ENCODE measurements at regions not wholly inside any gene's neighbourhood (a gene's known extent, or its start where the extent isn't known, plus 50 kb on each side); places are given as distances from the start of the nearest gene placed in this dataset.

- H3K4me1 Mint-ChIP-seq = no peaks in the 10 kb centered on the region
- DNase-seq = no peak
- peaks cover 0 to 3% (median 0%) of the 10 kb centered on the region in 6 donors for H3K9me3 Mint-ChIP-seq
- H3K27ac Mint-ChIP-seq = no peak overlapping the region
- H3K27me3 Mint-ChIP-seq (ENCODE audit: low read depth in 3 of 3) = no peaks in the 10 kb centered on the region
- no peak overlapping the region for H3K4me3 Mint-ChIP-seq
- no peaks in the 10 kb centered on the region for H3K36me3 Mint-ChIP-seq
Measured at GRCh38 chr3:191518861-191519260, 57.9 kb downstream of the PYDC2 start.

GRCh38 chr3:191521055-191521454 is 60.1 kb downstream of the PYDC2 start:
- no peaks in the 10 kb centered on the region for H3K36me3 Mint-ChIP-seq
- H3K27ac Mint-ChIP-seq = no peak overlapping the region
- no peaks in the 10 kb centered on the region for H3K4me1 Mint-ChIP-seq
- no peaks in the 10 kb centered on the region for H3K27me3 Mint-ChIP-seq (ENCODE audit: low read depth in 3 of 3)
- peaks cover 0 to 6% (median 4%) of the 10 kb centered on the region in 6 donors for H3K9me3 Mint-ChIP-seq
- DNase-seq = no peak
- no peak overlapping the region for H3K4me3 Mint-ChIP-seq

GRCh38 chr3:191523148-191523547 is 62.2 kb downstream of the PYDC2 start:
- H3K4me1 Mint-ChIP-seq = no peaks in the 10 kb centered on the region
- no peaks in the 10 kb centered on the region for H3K27me3 Mint-ChIP-seq (ENCODE audit: low read depth in 3 of 3)
- H3K9me3 Mint-ChIP-seq = peaks cover 0 to 12% (median 6%) of the 10 kb centered on the region in 6 donors
- H3K4me3 Mint-ChIP-seq = no peak overlapping the region
- no peak for DNase-seq
- H3K36me3 Mint-ChIP-seq = no peaks in the 10 kb centered on the region
- H3K27ac Mint-ChIP-seq = no peak overlapping the region

GRCh38 chr3:191528589-191528988 is 67.6 kb downstream of the PYDC2 start:
- H3K36me3 Mint-ChIP-seq = no peaks in the 10 kb centered on the region
- no peak overlapping the region for H3K27ac Mint-ChIP-seq
- H3K9me3 Mint-ChIP-seq = peaks cover 0 to 23% (median 6%) of the 10 kb centered on the region in 6 donors
- peaks cover 0 to 2% (median 1%) of the 10 kb centered on the region in 3 donors for H3K27me3 Mint-ChIP-seq (ENCODE audit: low read depth in 3 of 3)
- H3K4me1 Mint-ChIP-seq = no peaks in the 10 kb centered on the region
- H3K4me3 Mint-ChIP-seq = no peak overlapping the region
- no peak for DNase-seq

- no peak overlapping the region for H3K27ac Mint-ChIP-seq
- no peaks in the 10 kb centered on the region for H3K4me1 Mint-ChIP-seq
- no peak overlapping the region for H3K4me3 Mint-ChIP-seq
- no peak for DNase-seq
- H3K9me3 Mint-ChIP-seq = peaks cover 0 to 18% (median 5%) of the 10 kb centered on the region in 6 donors
- no peaks in the 10 kb centered on the region for H3K36me3 Mint-ChIP-seq
- peaks cover 0 to 2% (median 1%) of the 10 kb centered on the region in 3 donors for H3K27me3 Mint-ChIP-seq (ENCODE audit: low read depth in 3 of 3)
Measured at GRCh38 chr3:191529992-191530391, 69.0 kb downstream of the PYDC2 start.

GRCh38 chr3:191531434-191531972 is 70.5 kb downstream of the PYDC2 start:
- peaks cover 1 to 28% (median 7%) of the 10 kb centered on the region in 6 donors for H3K9me3 Mint-ChIP-seq
- DNase-seq = no peak
- H3K27ac Mint-ChIP-seq = no peak overlapping the region
- H3K27me3 Mint-ChIP-seq (ENCODE audit: low read depth in 3 of 3) = peaks cover 0 to 2% (median 1%) of the 10 kb centered on the region in 3 donors
- no peak overlapping the region for H3K4me3 Mint-ChIP-seq
- H3K36me3 Mint-ChIP-seq = no peaks in the 10 kb centered on the region
- no peaks in the 10 kb centered on the region for H3K4me1 Mint-ChIP-seq

- no peak for DNase-seq
- H3K36me3 Mint-ChIP-seq = no peaks in the 10 kb centered on the region
- peaks cover 2 to 25% (median 10%) of the 10 kb centered on the region in 6 donors for H3K9me3 Mint-ChIP-seq
- no peak overlapping the region for H3K4me3 Mint-ChIP-seq
- no peaks in the 10 kb centered on the region for H3K27me3 Mint-ChIP-seq (ENCODE audit: low read depth in 3 of 3)
- H3K4me1 Mint-ChIP-seq = no peaks in the 10 kb centered on the region
- H3K27ac Mint-ChIP-seq = no peak overlapping the region
Measured at GRCh38 chr3:191543018-191543417, 82.1 kb downstream of the PYDC2 start.

GRCh38 chr3:191543897-191544296 is 82.9 kb downstream of the PYDC2 start:
- peaks cover 0 to 2% (median 0%) of the 10 kb centered on the region in 3 donors for H3K27me3 Mint-ChIP-seq (ENCODE audit: low read depth in 3 of 3)
- H3K36me3 Mint-ChIP-seq = no peaks in the 10 kb centered on the region
- H3K9me3 Mint-ChIP-seq = peaks cover 4 to 34% (median 15%) of the 10 kb centered on the region in 6 donors
- H3K4me3 Mint-ChIP-seq = no peak overlapping the region
- H3K27ac Mint-ChIP-seq = no peak overlapping the region
- no peak for DNase-seq
- no peaks in the 10 kb centered on the region for H3K4me1 Mint-ChIP-seq

- peaks cover 0 to 2% (median 0%) of the 10 kb centered on the region in 3 donors for H3K27me3 Mint-ChIP-seq (ENCODE audit: low read depth in 3 of 3)
- H3K4me3 Mint-ChIP-seq = no peak overlapping the region
- H3K9me3 Mint-ChIP-seq = peaks cover 4 to 49% (median 23%) of the 10 kb centered on the region in 6 donors
- H3K4me1 Mint-ChIP-seq = no peaks in the 10 kb centered on the region
- DNase-seq = no peak
- H3K27ac Mint-ChIP-seq = no peak overlapping the region
- peaks cover 0 to 3% (median 0%) of the 10 kb centered on the region in 3 donors for H3K36me3 Mint-ChIP-seq
Measured at GRCh38 chr3:191549357-191549756, 88.4 kb downstream of the PYDC2 start.

- Mint-ChIP-seq H3K27me3 (ENCODE audit: low read depth in 3 of 3) (no peaks in the 10 kb centered on the region), H3K4me1 (no peaks in the 10 kb centered on the region), H3K9me3 (peaks cover 2 to 28% (median 9%) of the 10 kb centered on the region in 6 donors), H3K36me3 (peaks cover 0 to 4% (median 0%) of the 10 kb centered on the region in 3 donors), H3K27ac (no peak overlapping the region), H3K4me3 (no peak overlapping the region)
- no peak for DNase-seq
Measured at GRCh38 chr3:191555037-191555436, 94.1 kb downstream of the PYDC2 start.

GRCh38 chr3:191557322-191557721 is 96.4 kb downstream of the PYDC2 start:
- peaks cover 0 to 4% (median 0%) of the 10 kb centered on the region in 3 donors for H3K36me3 Mint-ChIP-seq

GRCh38 chr3:191563722-191564121 is 102.8 kb downstream of the PYDC2 start:
- Mint-ChIP-seq H3K27me3 (ENCODE audit: low read depth in 3 of 3) (peaks cover 0 to 2% (median 0%) of the 10 kb centered on the region in 3 donors), H3K4me3 (no peak overlapping the region), H3K9me3 (peaks cover 6 to 25% (median 8%) of the 10 kb centered on the region in 6 donors), H3K27ac (no peak overlapping the region), H3K36me3 (peaks cover 0 to 7% (median 0%) of the 10 kb centered on the region in 3 donors), H3K4me1 (no peaks in the 10 kb centered on the region)
- no peak for DNase-seq

More at GRCh38 chr3:191557322-191557721, 96.4 kb downstream of the PYDC2 start:
- Mint-ChIP-seq H3K4me1 (no peaks in the 10 kb centered on the region), H3K27ac (no peak overlapping the region), H3K27me3 (ENCODE audit: low read depth in 3 of 3) (peaks cover 0 to 2% (median 0%) of the 10 kb centered on the region in 3 donors), H3K4me3 (no peak overlapping the region), H3K9me3 (peaks cover 3 to 24% (median 9%) of the 10 kb centered on the region in 6 donors)
- DNase-seq = no peak

GRCh38 chr3:191566469-191566868 is 105.5 kb downstream of the PYDC2 start:
- Mint-ChIP-seq H3K27ac (no peak overlapping the region), H3K36me3 (peaks cover 0 to 7% (median 0%) of the 10 kb centered on the region in 3 donors), H3K4me1 (no peaks in the 10 kb centered on the region), H3K4me3 (no peak overlapping the region), H3K27me3 (ENCODE audit: low read depth in 3 of 3) (no peaks in the 10 kb centered on the region), H3K9me3 (peaks cover 6 to 44% (median 8%) of the 10 kb centered on the region in 6 donors)
- no peak for DNase-seq

GRCh38 chr3:191568206-191568605 is 107.2 kb downstream of the PYDC2 start:
- no peak for DNase-seq
- Mint-ChIP-seq H3K4me3 (no peak overlapping the region), H3K4me1 (no peaks in the 10 kb centered on the region), H3K9me3 (peaks cover 6 to 46% (median 11%) of the 10 kb centered on the region in 6 donors), H3K27me3 (ENCODE audit: low read depth in 3 of 3) (peaks cover 0 to 2% (median 1%) of the 10 kb centered on the region in 3 donors), H3K36me3 (peaks cover 0 to 7% (median 0%) of the 10 kb centered on the region in 3 donors), H3K27ac (no peak overlapping the region)

- H3K27me3 Mint-ChIP-seq (ENCODE audit: low read depth in 3 of 3) = no peaks in the 10 kb centered on the region
- no peak overlapping the region for H3K4me3 Mint-ChIP-seq
- H3K4me1 Mint-ChIP-seq = no peaks in the 10 kb centered on the region
- peaks cover 3 to 23% (median 9%) of the 10 kb centered on the region in 6 donors for H3K9me3 Mint-ChIP-seq
- DNase-seq = no peak
- no peaks in the 10 kb centered on the region for H3K36me3 Mint-ChIP-seq
- no peak overlapping the region for H3K27ac Mint-ChIP-seq
Measured at GRCh38 chr3:191592105-191592504, 131.1 kb downstream of the PYDC2 start.
